Tibial nerve (tissue), 4 donors: ENCODE measurements at regions not wholly inside any gene's neighbourhood (a gene's known extent, or its start where the extent isn't known, plus 50 kb on each side); places are given as distances from the start of the nearest gene placed in this dataset.

Source experiments
- DNase-seq, 2 donors: peaks; one replicate each; pipeline ENCODE4 v3.0.0-alpha.2; 2019; ENCODE audit warnings: low spot score in 2 of 2
- H3K27ac ChIP-seq, 4 donors: fragments of 200-600 bp; sonication (generic) in 3 of 4; one replicate each; pipeline ENCODE4 v1.5.1; 2017 to 2019; ENCODE audit warnings: mild to moderate bottlenecking in 1 of 4
- H3K27me3 ChIP-seq, 2 donors: fragments of 200-600 bp; sonication (generic) in 1 of 2; one replicate each; pipeline versions ENCODE4 v1.5.1 to v1.6.0; 2017 to 2019
- H3K36me3 ChIP-seq, 3 donors: fragments of 200-600 bp; sonication (generic); one replicate each; pipeline ENCODE4 v1.5.1; 2018 to 2019
- H3K4me1 ChIP-seq, 4 donors: fragments of 200-600 bp; sonication (generic) in 3 of 4; one replicate each; pipeline ENCODE4 v1.5.1; 2017 to 2019
- H3K4me3 ChIP-seq, 4 donors: fragments of 200-600 bp; sonication (generic) in 3 of 4; one replicate each; pipeline ENCODE4 v1.5.1; 2017 to 2019; ENCODE audit warnings: mild to moderate bottlenecking in 1 of 4, moderate library complexity in 1 of 4
- H3K9me3 ChIP-seq, 4 donors: fragments of 200-600 bp; sonication (generic) in 3 of 4; one replicate each; pipeline ENCODE4 v1.5.1; 2017 to 2019
- EP300 ChIP-seq, 2 donors: sonication (generic); formaldehyde crosslinking; IDR thresholded peaks; one replicate each; pipeline ENCODE4 v1.6.1; 2017; ENCODE audit warnings: antibody characterized with exemption in 2 of 2, mild to moderate bottlenecking in 1 of 2
- POLR2A ChIP-seq, 2 donors: fragments of 450-650 bp; IDR thresholded peaks; one replicate each; pipeline ENCODE4 v1.6.1; 2017; ENCODE audit warnings: antibody characterized with exemption in 2 of 2, mild to moderate bottlenecking in 2 of 2, moderate library complexity in 2 of 2
- WGBS, 2 donors: methylation state at CpG; one replicate each; pipeline ENCODE4 v1.1.5; 2018; 5-methylcytosine and 5-hydroxymethylcytosine counted together
- TF ChIP-seq, protein P1 (sequence below), 5 experiments: fragments of 200-600 bp in 3 of 5; fragments of 450-650 bp in 2 of 5; sonication (generic) in 3 of 5; IDR thresholded peaks; one replicate each; pipeline ENCODE4 v1.5.1; 2016 to 2019; ENCODE audit warnings: antibody characterized with exemption in 5 of 5, mild to moderate bottlenecking in 3 of 5, moderate library complexity in 2 of 5

DNA sequence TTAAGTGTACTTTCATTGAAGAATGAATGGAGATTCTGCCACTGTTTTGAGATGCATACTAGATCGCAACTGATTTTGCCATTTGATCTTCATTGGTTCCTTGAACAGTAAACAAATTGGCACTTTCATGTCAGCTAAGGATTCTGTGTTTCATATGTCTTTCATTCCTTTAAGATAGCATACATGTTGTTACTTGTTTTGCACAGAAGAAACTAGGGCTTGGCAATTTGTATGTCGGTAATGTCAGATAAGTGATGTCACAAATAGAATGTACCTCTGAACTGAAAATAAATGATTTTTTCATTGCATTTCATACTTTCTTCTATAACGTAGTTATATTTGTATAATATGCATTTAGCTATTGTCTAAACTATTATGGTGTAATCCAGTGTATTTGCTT is 73.2 kb upstream of the TENM3 start:
- H3K27me3 ChIP-seq = no peaks in the 10 kb centered on the region
- no peak for DNase-seq
- H3K9me3 ChIP-seq = no peaks in the 10 kb centered on the region
- TF ChIP-seq, protein P1, sequence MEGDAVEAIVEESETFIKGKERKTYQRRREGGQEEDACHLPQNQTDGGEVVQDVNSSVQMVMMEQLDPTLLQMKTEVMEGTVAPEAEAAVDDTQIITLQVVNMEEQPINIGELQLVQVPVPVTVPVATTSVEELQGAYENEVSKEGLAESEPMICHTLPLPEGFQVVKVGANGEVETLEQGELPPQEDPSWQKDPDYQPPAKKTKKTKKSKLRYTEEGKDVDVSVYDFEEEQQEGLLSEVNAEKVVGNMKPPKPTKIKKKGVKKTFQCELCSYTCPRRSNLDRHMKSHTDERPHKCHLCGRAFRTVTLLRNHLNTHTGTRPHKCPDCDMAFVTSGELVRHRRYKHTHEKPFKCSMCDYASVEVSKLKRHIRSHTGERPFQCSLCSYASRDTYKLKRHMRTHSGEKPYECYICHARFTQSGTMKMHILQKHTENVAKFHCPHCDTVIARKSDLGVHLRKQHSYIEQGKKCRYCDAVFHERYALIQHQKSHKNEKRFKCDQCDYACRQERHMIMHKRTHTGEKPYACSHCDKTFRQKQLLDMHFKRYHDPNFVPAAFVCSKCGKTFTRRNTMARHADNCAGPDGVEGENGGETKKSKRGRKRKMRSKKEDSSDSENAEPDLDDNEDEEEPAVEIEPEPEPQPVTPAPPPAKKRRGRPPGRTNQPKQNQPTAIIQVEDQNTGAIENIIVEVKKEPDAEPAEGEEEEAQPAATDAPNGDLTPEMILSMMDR (IDR thresholded peaks at IDR 0.05) = no peak
- TF ChIP-seq EP300 (IDR thresholded peaks at IDR 0.05) (no peak), POLR2A (IDR thresholded peaks at IDR 0.05) (no peak)
- no peak overlapping the region for H3K27ac ChIP-seq
- no peaks in the 10 kb centered on the region for H3K36me3 ChIP-seq
- no peak overlapping the region for H3K4me3 ChIP-seq
- no peaks in the 10 kb centered on the region for H3K4me1 ChIP-seq
- 84 to 85% methylated on average over 3 of the region's 3 CpGs for WGBS, 2 donors

DNA sequence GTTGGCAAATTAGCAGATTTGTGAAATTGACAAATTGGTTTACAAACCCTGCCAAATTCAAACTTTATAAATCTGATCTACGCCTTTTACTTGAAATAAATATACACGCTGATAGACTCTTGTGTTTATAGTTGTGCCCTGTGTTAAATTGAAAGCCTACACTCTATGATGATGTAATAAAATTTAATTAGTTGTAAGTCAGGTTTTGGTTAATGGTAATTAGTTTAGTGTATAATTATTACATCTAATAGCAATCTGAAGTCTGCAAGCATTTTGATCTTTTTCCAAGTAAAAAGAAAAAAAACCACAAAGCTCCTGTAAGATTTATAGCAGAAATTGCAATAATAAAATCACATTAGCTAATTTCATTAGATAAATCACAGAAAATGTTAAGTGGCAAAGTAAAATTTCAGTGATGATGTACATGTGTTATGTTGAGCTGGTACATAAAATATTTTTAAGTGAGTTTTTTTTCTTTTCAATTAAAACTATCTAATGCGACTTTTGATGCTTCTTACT is 72.7 kb upstream of the TENM3 start:
- 87 to 91% methylated on average over 3 of the region's 3 CpGs for WGBS, 2 donors
- TF ChIP-seq POLR2A (IDR thresholded peaks at IDR 0.05) (no peak), EP300 (IDR thresholded peaks at IDR 0.05) (no peak)
- TF ChIP-seq, protein P1 (IDR thresholded peaks at IDR 0.05) = no peak
- H3K4me1 ChIP-seq = no peaks in the 10 kb centered on the region

DNA sequence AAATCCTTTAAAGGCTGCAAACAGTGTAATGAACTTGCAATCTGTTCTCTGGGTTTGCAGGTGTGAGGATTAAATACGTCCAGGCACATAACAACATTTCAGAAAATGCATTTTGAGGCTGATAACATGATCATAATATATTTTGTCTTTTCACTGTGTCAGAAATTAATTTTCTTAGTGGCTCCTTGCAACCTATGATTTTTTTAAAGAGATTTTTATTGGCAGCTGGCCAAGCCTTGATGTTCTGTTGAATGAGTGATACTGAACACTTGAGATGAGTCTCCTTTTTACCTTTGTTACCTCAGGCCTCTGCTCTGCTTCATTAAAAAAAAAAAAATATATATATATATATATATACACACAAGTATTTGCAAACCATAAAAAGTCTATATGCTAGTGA is 68.2 kb upstream of the TENM3 start:
- H3K4me1 ChIP-seq = no peaks in the 10 kb centered on the region
- no peaks in the 10 kb centered on the region for H3K27me3 ChIP-seq
- DNase-seq = no peak
- H3K27ac ChIP-seq = no peak overlapping the region
- WGBS, 2 donors = 77 to 91% methylated on average over 1 of the region's 1 CpG
- no peaks in the 10 kb centered on the region for H3K36me3 ChIP-seq
- no peaks in the 10 kb centered on the region for H3K9me3 ChIP-seq
- no peak for TF ChIP-seq EP300 (IDR thresholded peaks at IDR 0.05)
- TF ChIP-seq, protein P1 (IDR thresholded peaks at IDR 0.05) = no peak
- TF ChIP-seq POLR2A (IDR thresholded peaks at IDR 0.05) = no peak
- no peak overlapping the region for H3K4me3 ChIP-seq

More for the DNA sequence above, 72.7 kb upstream of the TENM3 start:
- no peak for DNase-seq
- Histone ChIP-seq H3K36me3 (no peaks in the 10 kb centered on the region), H3K9me3 (no peaks in the 10 kb centered on the region), H3K27me3 (no peaks in the 10 kb centered on the region), H3K4me3 (no peak overlapping the region), H3K27ac (no peak overlapping the region)

DNA sequence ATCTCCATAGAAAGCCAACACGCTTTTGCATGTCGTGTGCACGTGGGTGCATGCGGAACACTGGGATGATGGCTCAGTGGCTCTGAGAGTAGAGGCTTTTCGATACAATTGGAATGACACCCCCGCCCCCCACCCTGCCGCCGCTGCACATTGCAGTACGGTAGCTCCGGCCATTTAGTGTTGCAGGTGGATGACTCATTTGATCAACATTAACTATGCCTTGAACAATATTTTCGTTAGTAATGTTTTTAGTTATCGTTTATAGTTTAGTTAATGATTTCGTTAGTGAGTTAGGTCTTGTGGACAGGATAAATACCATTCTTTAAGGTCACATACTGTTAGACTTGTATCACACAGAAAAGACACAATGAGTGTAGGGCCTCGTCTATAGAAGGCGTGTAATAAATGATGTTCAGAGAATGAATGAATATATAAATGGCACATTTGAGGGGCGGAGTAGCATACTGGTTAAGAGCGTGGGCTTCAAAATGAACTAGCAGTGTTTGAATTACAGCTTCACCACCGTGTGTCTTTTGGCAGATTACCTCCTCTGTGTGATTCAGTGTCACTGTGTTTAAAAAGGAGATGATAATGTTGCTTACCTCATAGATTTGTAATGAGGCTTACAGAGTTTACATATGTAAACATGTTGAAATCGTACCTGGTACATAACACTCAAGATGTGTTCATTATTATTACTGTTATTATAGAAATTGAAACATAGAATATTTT is 67.2 kb upstream of the TENM3 start:
- Histone ChIP-seq H3K27ac (no peak overlapping the region), H3K9me3 (no peaks in the 10 kb centered on the region), H3K4me1 (no peaks in the 10 kb centered on the region), H3K4me3 (no peak overlapping the region), H3K36me3 (no peaks in the 10 kb centered on the region), H3K27me3 (no peaks in the 10 kb centered on the region)
- no peak for DNase-seq
- 84 to 86% methylated on average over 19 of the region's 19 CpGs for WGBS, 2 donors
- no peak for TF ChIP-seq EP300 (IDR thresholded peaks at IDR 0.05)
- TF ChIP-seq, protein P1 (IDR thresholded peaks at IDR 0.05) = no peak
- TF ChIP-seq POLR2A (IDR thresholded peaks at IDR 0.05) = no peak

DNA sequence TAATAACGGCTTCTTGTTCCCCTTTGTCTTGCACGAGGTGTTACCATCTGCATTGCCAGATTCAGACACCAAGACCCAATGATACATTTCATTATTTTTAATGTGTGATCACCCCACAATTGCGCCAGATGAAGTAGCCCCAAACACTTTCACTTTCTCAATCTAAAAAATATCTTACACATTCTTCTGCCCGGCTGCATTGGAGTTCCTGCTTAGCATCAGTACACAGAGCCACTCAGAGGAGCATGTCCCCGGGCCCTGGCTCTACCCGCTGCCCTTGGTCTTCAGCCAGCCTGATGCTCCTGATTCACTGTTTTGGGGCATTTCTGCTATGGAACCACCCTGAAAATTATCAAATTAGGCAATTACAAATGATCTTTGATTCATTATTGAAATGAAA is 66.0 kb upstream of the TENM3 start:
- no peak for TF ChIP-seq POLR2A (IDR thresholded peaks at IDR 0.05)
- TF ChIP-seq, protein P1 (IDR thresholded peaks at IDR 0.05) = no peak
- TF ChIP-seq EP300 (IDR thresholded peaks at IDR 0.05) = no peak
- H3K9me3 ChIP-seq = no peaks in the 10 kb centered on the region
- H3K27me3 ChIP-seq = no peaks in the 10 kb centered on the region
- no peak overlapping the region for H3K4me3 ChIP-seq
- WGBS, 2 donors = 64 to 74% methylated on average over 6 of the region's 6 CpGs
- no peak for DNase-seq
- no peaks in the 10 kb centered on the region for H3K36me3 ChIP-seq
- H3K27ac ChIP-seq = no peak overlapping the region
- no peaks in the 10 kb centered on the region for H3K4me1 ChIP-seq
